ENCODE measurements at regions not wholly inside any gene's neighbourhood (a gene's known extent, or its start where the extent isn't known, plus 50 kb on each side); places are given as distances from the start of the nearest gene placed in this dataset.

GRCh38 chr14:81886588-81886987 lies 352.9 kb upstream of the SEL1L start:
- Histone ChIP-seq H3K36me3 (no peaks in the 10 kb centered on the region), H3K4me1 (no peaks in the 10 kb centered on the region), H3K27ac (no peak overlapping the region), H3K27me3 (no peaks in the 10 kb centered on the region), H3K9me3 (no peaks in the 10 kb centered on the region), H3K4me3 (replicated peaks in 1 of 3) (no peak overlapping the region)
- intact Hi-C loops (cut with DNase I) = no loop called here
- DNase-seq = no peak
- 95 to 96% methylated on average over 2 of the region's 2 CpGs for whole genome bisulfite sequencing, 2 donors
- TF ChIP-seq POLR2A (IDR thresholded peaks at IDR 0.05) = no peak
- TF ChIP-seq CTCF (IDR thresholded peaks at IDR 0.05) = no peak

- Histone ChIP-seq H3K27ac (no peak overlapping the region), H3K9me3 (no peaks in the 10 kb centered on the region), H3K27me3 (no peaks in the 10 kb centered on the region), H3K4me3 (replicated peaks in 1 of 3) (no peak overlapping the region), H3K4me1 (no peaks in the 10 kb centered on the region), H3K36me3 (no peaks in the 10 kb centered on the region)
- no peak for DNase-seq
- TF ChIP-seq CTCF (IDR thresholded peaks at IDR 0.05) = no peak
- TF ChIP-seq POLR2A (IDR thresholded peaks at IDR 0.05) = no peak
- intact Hi-C loops (cut with DNase I) = no loop called here
- 70 to 72% methylated on average over 2 of the region's 2 CpGs for WGBS, 2 donors
These were observed 355.9 kb upstream of the SEL1L start for GRCh38 chr14:81889529-81889928.

GRCh38 chr14:81890020-81890419 lies 356.4 kb upstream of the SEL1L start:
- Histone ChIP-seq H3K9me3 (no peaks in the 10 kb centered on the region), H3K27me3 (no peaks in the 10 kb centered on the region), H3K36me3 (no peaks in the 10 kb centered on the region), H3K4me3 (replicated peaks in 1 of 3) (no peak overlapping the region), H3K4me1 (no peaks in the 10 kb centered on the region), H3K27ac (no peak overlapping the region)
- 61 to 70% methylated on average over 1 of the region's 1 CpG for WGBS, 2 donors
- intact Hi-C loops (cut with DNase I) = no loop called here
- no peak for DNase-seq
- TF ChIP-seq POLR2A (IDR thresholded peaks at IDR 0.05) = no peak
- TF ChIP-seq CTCF (IDR thresholded peaks at IDR 0.05) = no peak

- H3K4me1 ChIP-seq = no peaks in the 10 kb centered on the region
- 56 to 89% methylated on average over 1 to 5 of the region's 5 CpGs for WGBS, 2 donors
These were observed 369.8 kb upstream of the SEL1L start for GRCh38 chr14:81903477-81903876.

GRCh38 chr14:81927070-81927469 lies 393.4 kb upstream of the SEL1L start:
- Histone ChIP-seq H3K4me3 (replicated peaks in 1 of 3) (no peak overlapping the region), H3K36me3 (no peaks in the 10 kb centered on the region), H3K27me3 (no peaks in the 10 kb centered on the region), H3K9me3 (no peaks in the 10 kb centered on the region), H3K4me1 (no peaks in the 10 kb centered on the region), H3K27ac (no peak overlapping the region)
- no peak for DNase-seq
- intact Hi-C loops (cut with DNase I) = no loop called here
- TF ChIP-seq POLR2A (IDR thresholded peaks at IDR 0.05) (no peak), CTCF (IDR thresholded peaks at IDR 0.05) (peak in 3 of 6 experiments; percentile 28 to 47 (median 43))
- 20 to 26% methylated on average over 1 of the region's 1 CpG for WGBS, 2 donors

More at GRCh38 chr14:81903477-81903876, 369.8 kb upstream of the SEL1L start:
- H3K27ac ChIP-seq = no peak overlapping the region
- TF ChIP-seq CTCF (IDR thresholded peaks at IDR 0.05) = no peak
- TF ChIP-seq POLR2A (IDR thresholded peaks at IDR 0.05) = no peak
- H3K9me3 ChIP-seq = no peaks in the 10 kb centered on the region
- intact Hi-C loops (cut with DNase I) = no loop called here
- no peaks in the 10 kb centered on the region for H3K36me3 ChIP-seq
- DNase-seq = no peak
- H3K4me3 ChIP-seq (replicated peaks in 1 of 3) = no peak overlapping the region
- H3K27me3 ChIP-seq = no peaks in the 10 kb centered on the region
